GM10266 (cell line): ENCODE measurements at regions not wholly inside any gene's neighbourhood (a gene's known extent, or its start where the extent isn't known, plus 50 kb on each side); places are given as distances from the start of the nearest gene placed in this dataset.

Experiments used
- DNase-seq: peaks from one replicate; pipeline ENCODE4 v3.0.0; 2012; ENCODE audit errors: extremely low spot score
- TF ChIP-seq, protein P1 (sequence below): IDR thresholded peaks from 2 replicates; pipeline ENCODE4 v1.5.1; 2012; ENCODE audit warnings: mild to moderate bottlenecking, low read depth; ENCODE audit not compliant: control insufficient read depth, insufficient read depth; ENCODE audit errors: missing control alignments

DNA sequence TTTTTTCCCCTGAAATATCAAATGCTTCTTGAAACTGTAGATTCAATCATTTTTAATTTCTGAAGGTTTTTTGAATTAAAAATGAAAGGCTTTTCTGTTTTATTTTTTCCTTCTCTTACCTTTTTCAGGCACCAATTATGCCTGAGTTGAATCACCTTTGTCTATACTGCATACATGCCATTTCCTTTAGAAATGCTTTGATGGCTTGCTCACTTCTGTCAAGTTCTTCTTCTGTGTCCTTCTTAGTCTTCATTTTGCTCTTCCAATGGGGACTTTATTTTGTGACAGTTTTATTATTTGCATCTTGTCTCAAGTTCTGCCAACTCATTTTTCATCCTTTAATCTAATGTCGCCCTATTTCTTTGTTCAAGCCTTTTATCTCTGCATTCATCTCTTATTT, 121.9 kb upstream of the PRL start:
- TF ChIP-seq, protein P1, sequence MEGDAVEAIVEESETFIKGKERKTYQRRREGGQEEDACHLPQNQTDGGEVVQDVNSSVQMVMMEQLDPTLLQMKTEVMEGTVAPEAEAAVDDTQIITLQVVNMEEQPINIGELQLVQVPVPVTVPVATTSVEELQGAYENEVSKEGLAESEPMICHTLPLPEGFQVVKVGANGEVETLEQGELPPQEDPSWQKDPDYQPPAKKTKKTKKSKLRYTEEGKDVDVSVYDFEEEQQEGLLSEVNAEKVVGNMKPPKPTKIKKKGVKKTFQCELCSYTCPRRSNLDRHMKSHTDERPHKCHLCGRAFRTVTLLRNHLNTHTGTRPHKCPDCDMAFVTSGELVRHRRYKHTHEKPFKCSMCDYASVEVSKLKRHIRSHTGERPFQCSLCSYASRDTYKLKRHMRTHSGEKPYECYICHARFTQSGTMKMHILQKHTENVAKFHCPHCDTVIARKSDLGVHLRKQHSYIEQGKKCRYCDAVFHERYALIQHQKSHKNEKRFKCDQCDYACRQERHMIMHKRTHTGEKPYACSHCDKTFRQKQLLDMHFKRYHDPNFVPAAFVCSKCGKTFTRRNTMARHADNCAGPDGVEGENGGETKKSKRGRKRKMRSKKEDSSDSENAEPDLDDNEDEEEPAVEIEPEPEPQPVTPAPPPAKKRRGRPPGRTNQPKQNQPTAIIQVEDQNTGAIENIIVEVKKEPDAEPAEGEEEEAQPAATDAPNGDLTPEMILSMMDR = no peak
- no peak for DNase-seq

DNA sequence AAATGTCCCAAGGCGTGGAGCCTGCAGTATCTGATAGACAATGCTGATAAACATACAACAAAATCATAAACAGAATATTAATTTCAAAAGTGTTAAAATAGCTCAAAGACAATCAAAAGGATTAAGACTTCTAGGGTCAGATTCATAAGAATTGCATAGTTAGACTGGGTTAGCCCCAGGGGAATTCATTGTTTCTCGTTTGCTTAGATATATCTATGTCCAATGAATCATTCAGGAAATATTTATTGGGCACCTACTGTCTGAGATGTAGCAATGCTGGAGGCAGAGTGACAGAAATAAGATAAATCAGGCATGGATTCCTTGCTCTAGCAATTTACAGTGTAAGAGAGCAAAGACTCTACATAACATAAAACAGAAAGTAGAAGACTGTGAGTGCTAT, 124.4 kb upstream of the PRL start:
- TF ChIP-seq, protein P1 = no peak
- DNase-seq = no peak

DNA sequence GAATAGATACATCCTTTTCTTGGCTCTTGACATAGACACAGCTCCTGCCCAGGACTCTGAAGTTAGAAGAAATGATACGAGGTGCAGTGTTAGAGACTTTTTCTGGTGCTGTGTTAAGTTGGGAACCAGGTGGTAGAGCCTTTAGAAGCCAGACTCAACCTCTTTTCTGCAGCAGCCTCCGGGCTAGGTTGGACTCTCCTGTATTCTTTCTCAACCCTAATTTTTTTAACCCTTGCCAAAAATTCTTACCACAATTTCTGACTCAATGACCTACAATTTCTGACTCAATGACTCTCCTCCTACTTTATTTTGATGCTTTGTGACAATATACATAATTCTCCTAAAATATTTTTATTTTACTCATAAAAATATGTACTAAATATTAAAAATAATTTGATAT, 127.4 kb upstream of the PRL start:
- no peak for DNase-seq
- TF ChIP-seq, protein P1 = no peak

DNA sequence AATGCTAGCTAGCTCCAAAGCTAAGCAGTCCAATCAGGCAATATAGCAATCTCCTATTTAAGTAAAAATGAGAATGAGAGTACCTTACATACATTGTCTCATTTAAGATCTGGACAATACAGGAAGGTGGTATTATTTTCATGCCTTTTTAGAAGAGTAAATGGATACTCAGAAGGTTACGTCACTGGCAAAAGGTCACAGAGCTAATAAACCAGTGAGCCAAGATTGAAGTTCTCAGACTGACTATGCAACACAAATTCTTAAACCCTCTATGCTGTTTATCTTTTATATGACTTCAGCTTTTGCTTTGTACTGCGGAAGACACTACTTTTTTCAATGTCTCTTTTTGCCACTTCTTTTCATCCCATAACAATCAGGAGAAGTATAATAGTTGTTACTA, 135.2 kb upstream of the PRL start:
- no peak for DNase-seq
- TF ChIP-seq, protein P1 = no peak

DNA sequence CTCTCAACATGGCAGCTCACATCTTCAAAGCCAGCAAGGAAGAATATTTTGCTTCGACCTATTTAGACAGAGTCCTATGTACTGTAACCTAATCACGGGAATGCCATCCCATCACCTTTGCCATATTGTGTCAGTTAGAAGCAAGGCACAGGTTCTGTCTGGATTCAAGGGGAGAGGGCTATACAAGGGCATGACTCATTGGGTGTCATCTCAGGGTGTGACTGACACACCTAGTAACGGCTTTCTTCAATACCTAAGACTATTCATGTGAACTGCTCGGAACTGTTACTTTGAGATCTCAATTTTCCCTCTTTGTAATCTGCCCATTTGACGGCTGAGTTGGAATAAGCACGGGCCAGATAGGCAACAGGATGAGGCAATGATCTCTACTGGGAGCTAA, 135.6 kb upstream of the HDGFL1 start:
- TF ChIP-seq, protein P1 = no peak
- DNase-seq = no peak

DNA sequence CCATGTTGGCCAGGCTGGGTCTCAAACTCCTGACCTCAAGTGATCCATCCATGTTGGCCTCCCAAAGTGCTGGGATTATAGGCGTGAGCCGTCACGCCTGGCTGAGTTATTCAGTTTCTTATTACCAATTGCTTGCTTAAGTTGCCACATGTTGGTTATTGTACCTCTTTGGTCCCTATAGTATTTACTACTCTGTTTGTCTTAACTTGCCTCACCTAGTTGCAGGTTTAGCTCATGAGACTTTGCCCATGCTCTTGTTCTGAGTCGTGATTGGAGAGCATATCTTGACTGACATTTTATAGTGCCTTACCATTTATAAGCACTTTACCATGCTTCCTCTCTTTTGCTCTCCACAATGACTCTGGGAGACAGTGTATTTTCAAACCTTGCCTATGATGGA, 134.2 kb upstream of the HDGFL1 start:
- DNase-seq = no peak
- TF ChIP-seq, protein P1 = no peak

DNA sequence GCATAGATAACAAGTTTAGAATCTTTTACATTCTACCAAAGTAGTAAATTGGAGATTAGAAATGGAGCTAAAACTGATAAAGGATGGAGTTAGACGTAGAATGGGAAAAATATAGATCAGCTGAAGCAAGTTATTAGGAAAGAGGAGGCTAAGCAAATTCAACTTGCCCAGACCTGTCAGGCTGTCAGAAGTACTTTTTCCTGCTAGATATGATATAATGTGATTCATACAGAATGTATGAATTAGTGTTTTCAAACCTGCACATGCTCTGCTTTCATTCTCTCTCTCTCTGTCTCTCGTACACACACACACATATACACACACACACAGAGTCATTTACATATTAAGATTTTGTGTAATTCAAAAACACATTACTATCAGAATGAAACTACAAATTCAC, 133.2 kb upstream of the HDGFL1 start:
- TF ChIP-seq, protein P1 = no peak
- DNase-seq = no peak
